OCI-LY3 (cell line): ENCODE measurements at regions not wholly inside any gene's neighbourhood (a gene's known extent, or its start where the extent isn't known, plus 50 kb on each side); places are given as distances from the start of the nearest gene placed in this dataset.

Experiments used
- CTCF ChIP-seq: fragments of 200-600, 300-600 bp; sonication (generic); IDR thresholded peaks from 2 replicates; pipeline ENCODE4 v1.5.1; 2014; ENCODE audit warnings: antibody characterized with exemption, low read length, low read depth
- EZH2phosphoT487 ChIP-seq: fragments of 200-600 bp; shearing (Covaris generic); IDR thresholded peaks from 2 replicates; pipeline ENCODE4 v1.6.1; 2018; ENCODE audit warnings: antibody characterized with exemption, mixed run types, low read depth

- TF ChIP-seq CTCF (no peak), EZH2phosphoT487 (no peak)
These were observed 906.7 kb upstream of the CELF2 start for GRCh38 chr10:10110844-10111490.
